ENCODE measurements at regions not wholly inside any gene's neighbourhood (a gene's known extent, or its start where the extent isn't known, plus 50 kb on each side); places are given as distances from the start of the nearest gene placed in this dataset.
A peak's percentile ranks its signal among the peaks of the same experiment; 100 is the strongest.

DNA sequence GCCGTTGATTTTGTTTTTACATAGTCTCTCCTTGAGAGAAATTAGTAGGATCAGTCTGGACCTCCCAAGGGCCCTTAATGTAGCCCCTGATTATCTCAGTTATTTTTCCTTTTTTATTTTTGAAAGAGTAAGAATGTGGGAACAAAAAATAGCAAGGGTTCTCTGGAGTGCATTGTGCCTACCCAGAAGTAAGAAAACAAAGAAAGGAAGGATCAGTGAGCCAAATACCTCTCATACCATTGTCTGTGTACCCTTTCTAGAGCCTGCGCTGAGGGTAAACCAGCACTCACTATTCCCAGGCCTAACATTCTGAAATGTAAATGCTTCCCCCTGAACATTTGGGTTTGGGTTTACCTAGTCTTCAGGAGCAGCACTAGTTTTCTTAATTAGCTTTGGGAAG is 213.0 kb upstream of the TARS1 start:
- no peaks in the 10 kb centered on the region for H3K36me3 Mint-ChIP-seq (ENCODE audit: low read depth)
- intact Hi-C loops (cut with micrococcal nuclease), result no loop called here
- H3K9me3 Mint-ChIP-seq, result no peaks in the 10 kb centered on the region
- no peaks in the 10 kb centered on the region for H3K4me1 Mint-ChIP-seq (ENCODE audit: low read depth)
- no peaks in the 10 kb centered on the region for H3K27me3 Mint-ChIP-seq (ENCODE audit: insufficient read depth)
- H3K4me3 Mint-ChIP-seq, result no peak overlapping the region
- no peak overlapping the region for H3K27ac Mint-ChIP-seq
- no peak for DNase-seq (ENCODE audit: low spot score)

GRCh38 chr5:33228149-33228548 is 212.6 kb upstream of the TARS1 start:
- intact Hi-C loops (cut with micrococcal nuclease), result no loop called here
- H3K9me3 Mint-ChIP-seq, result no peaks in the 10 kb centered on the region
- DNase-seq (ENCODE audit: low spot score), result no peak
- H3K4me1 Mint-ChIP-seq (ENCODE audit: low read depth), result no peaks in the 10 kb centered on the region
- H3K4me3 Mint-ChIP-seq, result no peak overlapping the region
- H3K27me3 Mint-ChIP-seq (ENCODE audit: insufficient read depth), result no peaks in the 10 kb centered on the region
- no peak overlapping the region for H3K27ac Mint-ChIP-seq
- no peaks in the 10 kb centered on the region for H3K36me3 Mint-ChIP-seq (ENCODE audit: low read depth)

- H3K9me3 Mint-ChIP-seq, result no peaks in the 10 kb centered on the region
- no peaks in the 10 kb centered on the region for H3K4me1 Mint-ChIP-seq (ENCODE audit: low read depth)
- no peak overlapping the region for H3K4me3 Mint-ChIP-seq
- no peaks in the 10 kb centered on the region for H3K27me3 Mint-ChIP-seq (ENCODE audit: insufficient read depth)
- intact Hi-C loops (cut with micrococcal nuclease), result no loop called here
- no peaks in the 10 kb centered on the region for H3K36me3 Mint-ChIP-seq (ENCODE audit: low read depth)
- DNase-seq (ENCODE audit: low spot score), result no peak
- H3K27ac Mint-ChIP-seq, result no peak overlapping the region
Observed at GRCh38 chr5:33229216-33229615, 211.5 kb upstream of the TARS1 start.

GRCh38 chr5:33230467-33231078 is 210.2 kb upstream of the TARS1 start:
- Mint-ChIP-seq H3K27ac (no peak overlapping the region), H3K36me3 (ENCODE audit: low read depth) (no peaks in the 10 kb centered on the region), H3K9me3 (no peaks in the 10 kb centered on the region), H3K4me3 (no peak overlapping the region), H3K4me1 (ENCODE audit: low read depth) (peaks cover 7% of the 10 kb centered on the region), H3K27me3 (ENCODE audit: insufficient read depth) (no peaks in the 10 kb centered on the region)
- intact Hi-C loops (cut with micrococcal nuclease), result no loop called here
- DNase-seq (ENCODE audit: low spot score), result no peak

DNA sequence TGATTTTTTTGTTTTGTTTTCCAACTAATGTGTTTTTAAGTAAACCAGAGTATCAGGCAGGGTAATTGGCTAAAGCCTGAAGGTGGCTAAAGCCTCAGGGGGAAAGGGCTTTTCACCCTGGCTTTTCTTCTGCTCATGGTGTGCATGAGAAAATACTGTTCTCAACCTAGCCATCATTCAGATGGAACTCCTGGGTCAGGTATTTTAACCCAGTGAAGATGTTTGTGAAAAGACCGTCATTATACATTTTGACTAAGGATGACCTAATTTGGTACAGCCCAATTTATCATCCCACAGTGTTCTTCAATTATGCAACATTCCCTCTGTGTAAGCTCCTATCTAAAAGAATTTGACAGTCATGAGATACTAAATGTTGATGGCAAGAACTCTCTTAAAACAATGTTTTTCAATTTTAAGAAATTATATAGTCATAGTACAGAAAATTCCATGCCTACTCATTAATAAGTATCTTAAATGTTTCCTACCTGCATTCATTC is 209.5 kb upstream of the TARS1 start:
- peaks cover 14% of the 10 kb centered on the region for H3K4me1 Mint-ChIP-seq (ENCODE audit: low read depth)
- DNase-seq (ENCODE audit: low spot score), result no peak
- no peaks in the 10 kb centered on the region for H3K27me3 Mint-ChIP-seq (ENCODE audit: insufficient read depth)
- no peaks in the 10 kb centered on the region for H3K36me3 Mint-ChIP-seq (ENCODE audit: low read depth)
- H3K4me3 Mint-ChIP-seq, result no peak overlapping the region
- no peak overlapping the region for H3K27ac Mint-ChIP-seq
- no peaks in the 10 kb centered on the region for H3K9me3 Mint-ChIP-seq
- intact Hi-C loops (cut with micrococcal nuclease), result no loop called here

DNA sequence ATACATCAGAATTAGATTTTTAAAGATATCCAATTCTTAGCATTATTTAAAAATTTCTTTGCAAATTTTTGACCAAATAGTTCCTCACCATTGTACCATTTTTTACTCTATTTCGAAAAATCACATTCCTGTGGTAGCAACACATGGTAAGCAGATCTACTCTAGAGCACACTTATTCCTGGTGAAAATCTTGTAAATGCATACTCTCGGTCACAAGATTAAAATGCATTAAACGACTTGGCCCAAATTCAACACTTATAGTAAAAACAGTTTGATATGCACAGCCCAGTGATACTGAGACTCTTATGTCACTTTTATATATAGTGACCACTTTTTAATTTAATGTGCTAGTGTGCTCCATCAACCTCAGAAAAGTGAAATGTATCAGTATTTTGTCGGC is 208.8 kb upstream of the TARS1 start:
- H3K27me3 Mint-ChIP-seq (ENCODE audit: insufficient read depth), result no peaks in the 10 kb centered on the region
- no peak for DNase-seq (ENCODE audit: low spot score)
- H3K4me1 Mint-ChIP-seq (ENCODE audit: low read depth), result peaks cover 21% of the 10 kb centered on the region
- no peak overlapping the region for H3K27ac Mint-ChIP-seq
- intact Hi-C loops (cut with micrococcal nuclease), result no loop called here
- no peak overlapping the region for H3K4me3 Mint-ChIP-seq
- H3K9me3 Mint-ChIP-seq, result no peaks in the 10 kb centered on the region
- no peaks in the 10 kb centered on the region for H3K36me3 Mint-ChIP-seq (ENCODE audit: low read depth)

DNA sequence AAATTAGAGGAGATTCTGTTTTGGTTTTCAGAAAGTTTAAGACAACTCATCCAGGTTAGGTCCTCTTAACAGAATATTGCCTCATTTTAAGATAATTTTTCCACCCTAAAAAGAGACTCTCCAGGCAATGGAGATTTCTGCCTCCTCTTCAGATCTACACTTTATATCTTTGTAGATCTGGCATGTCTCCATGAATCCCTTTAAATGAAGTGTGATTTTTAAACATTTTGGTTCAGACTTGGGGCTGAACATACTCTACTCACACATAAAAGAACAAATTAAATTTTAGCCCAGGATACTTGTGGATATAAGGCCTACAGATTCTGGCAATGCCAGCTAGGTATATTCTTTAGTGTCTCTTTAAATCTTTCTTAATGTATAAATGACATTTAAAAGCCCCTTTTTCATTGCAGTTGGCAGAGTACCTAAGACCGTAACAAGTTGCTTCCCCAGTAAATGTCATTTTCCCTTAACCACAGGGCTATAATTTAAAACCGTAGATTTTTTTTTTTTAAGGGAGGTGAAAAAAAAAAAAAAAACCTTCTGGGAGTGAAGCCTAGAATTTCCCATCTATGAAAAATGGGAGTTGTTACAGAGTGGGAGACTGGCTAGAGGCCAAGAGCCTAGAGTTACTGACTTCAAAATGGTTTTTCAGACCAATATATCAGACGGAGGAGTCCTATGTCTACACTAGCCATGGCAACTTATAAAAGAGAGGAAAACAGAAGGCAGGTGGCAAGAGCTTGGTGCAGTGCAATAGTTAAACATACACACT is 207.8 kb upstream of the TARS1 start:
- DNase-seq (ENCODE audit: low spot score), result no peak
- no peak overlapping the region for H3K4me3 Mint-ChIP-seq
- H3K36me3 Mint-ChIP-seq (ENCODE audit: low read depth), result no peaks in the 10 kb centered on the region
- H3K27me3 Mint-ChIP-seq (ENCODE audit: insufficient read depth), result no peaks in the 10 kb centered on the region
- no peak overlapping the region for H3K27ac Mint-ChIP-seq
- H3K4me1 Mint-ChIP-seq (ENCODE audit: low read depth), result peaks cover 28% of the 10 kb centered on the region
- H3K9me3 Mint-ChIP-seq, result no peaks in the 10 kb centered on the region
- intact Hi-C loops (cut with micrococcal nuclease), result no loop called here

DNA sequence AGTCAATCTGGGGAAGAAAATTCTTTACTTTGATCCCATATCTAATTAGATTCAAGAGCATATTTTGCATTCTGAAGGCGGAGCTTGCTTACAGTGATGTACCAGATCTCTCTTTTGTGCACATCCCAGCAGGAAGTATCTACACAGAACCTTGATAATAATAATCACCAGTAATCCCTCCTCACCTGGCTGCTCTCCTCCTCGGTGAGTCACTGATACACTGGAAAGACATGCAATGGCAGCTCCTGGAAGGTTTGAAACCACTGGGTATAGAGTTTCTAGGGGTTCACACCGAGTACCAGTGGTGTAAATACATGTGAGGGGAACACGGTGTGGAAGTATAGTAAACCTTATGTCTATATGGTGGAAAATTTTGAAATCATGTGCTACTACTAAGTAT is 205.5 kb upstream of the TARS1 start:
- Mint-ChIP-seq H3K4me3 (no peak overlapping the region), H3K36me3 (ENCODE audit: low read depth) (no peaks in the 10 kb centered on the region), H3K27ac (no peak overlapping the region), H3K9me3 (no peaks in the 10 kb centered on the region), H3K4me1 (ENCODE audit: low read depth) (peaks cover 28% of the 10 kb centered on the region), H3K27me3 (ENCODE audit: insufficient read depth) (no peaks in the 10 kb centered on the region)
- intact Hi-C loops (cut with micrococcal nuclease), result loop anchor here (5.0 kb wide), 1 partner anchor 67 kb away; no protein-coding TSS in a partner anchor
- no peak for DNase-seq (ENCODE audit: low spot score)

- intact Hi-C loops (cut with micrococcal nuclease), result loop anchor here (5.0 kb wide), 1 partner anchor 66 kb away; no protein-coding TSS in a partner anchor
- Mint-ChIP-seq H3K9me3 (no peaks in the 10 kb centered on the region), H3K27ac (peak overlapping the region; percentile 30), H3K4me3 (no peak overlapping the region), H3K4me1 (ENCODE audit: low read depth) (peaks cover 28% of the 10 kb centered on the region), H3K36me3 (ENCODE audit: low read depth) (no peaks in the 10 kb centered on the region), H3K27me3 (ENCODE audit: insufficient read depth) (no peaks in the 10 kb centered on the region)
- DNase-seq (ENCODE audit: low spot score), result no peak
Observed at GRCh38 chr5:33235824-33236223, 204.9 kb upstream of the TARS1 start.

DNA sequence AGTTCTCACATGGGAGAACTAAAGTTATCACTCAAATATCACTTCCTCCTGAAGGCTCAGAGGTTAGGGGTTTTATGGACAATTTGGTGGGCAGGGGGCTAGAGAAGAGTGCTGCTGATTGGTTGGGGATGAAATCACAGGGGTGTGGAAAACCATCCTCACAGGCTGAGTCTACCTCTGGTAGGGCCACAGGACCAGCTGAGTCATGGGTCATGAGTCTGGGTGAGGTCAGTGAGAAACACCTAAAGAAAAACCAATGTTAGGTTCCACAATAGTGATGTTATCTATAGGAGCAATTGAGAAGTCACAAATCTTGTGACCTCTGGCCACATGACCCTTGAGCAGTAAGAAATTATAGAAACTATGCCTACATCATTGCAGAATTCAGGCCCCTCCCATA is 203.3 kb upstream of the TARS1 start:
- intact Hi-C loops (cut with micrococcal nuclease), result loop anchor here (5.0 kb wide), 1 partner anchor 65 kb away; no protein-coding TSS in a partner anchor

GRCh38 chr5:33238826-33239695 is 201.7 kb upstream of the TARS1 start:
- no peak overlapping the region for H3K4me3 Mint-ChIP-seq
- peaks cover 42% of the 10 kb centered on the region for H3K4me1 Mint-ChIP-seq (ENCODE audit: low read depth)
- no peak for DNase-seq (ENCODE audit: low spot score)
- H3K9me3 Mint-ChIP-seq, result no peaks in the 10 kb centered on the region
- H3K27ac Mint-ChIP-seq, result no peak overlapping the region
- H3K36me3 Mint-ChIP-seq (ENCODE audit: low read depth), result no peaks in the 10 kb centered on the region
- H3K27me3 Mint-ChIP-seq (ENCODE audit: insufficient read depth), result no peaks in the 10 kb centered on the region
- intact Hi-C loops (cut with micrococcal nuclease), result loop anchor here (5.0 kb wide), 1 partner anchor 63 kb away; no protein-coding TSS in a partner anchor

More for the DNA sequence above, 203.3 kb upstream of the TARS1 start:
- no peak overlapping the region for H3K27ac Mint-ChIP-seq
- DNase-seq (ENCODE audit: low spot score), result no peak
- no peaks in the 10 kb centered on the region for H3K27me3 Mint-ChIP-seq (ENCODE audit: insufficient read depth)
- no peaks in the 10 kb centered on the region for H3K36me3 Mint-ChIP-seq (ENCODE audit: low read depth)
- H3K4me3 Mint-ChIP-seq, result no peak overlapping the region
- no peaks in the 10 kb centered on the region for H3K9me3 Mint-ChIP-seq
- peaks cover 42% of the 10 kb centered on the region for H3K4me1 Mint-ChIP-seq (ENCODE audit: low read depth)

- DNase-seq (ENCODE audit: low spot score), result no peak
- H3K27ac Mint-ChIP-seq, result no peak overlapping the region
- H3K4me1 Mint-ChIP-seq (ENCODE audit: low read depth), result peaks cover 35% of the 10 kb centered on the region
- H3K36me3 Mint-ChIP-seq (ENCODE audit: low read depth), result no peaks in the 10 kb centered on the region
- intact Hi-C loops (cut with micrococcal nuclease), result no loop called here
- H3K27me3 Mint-ChIP-seq (ENCODE audit: insufficient read depth), result no peaks in the 10 kb centered on the region
- H3K4me3 Mint-ChIP-seq, result no peak overlapping the region
- H3K9me3 Mint-ChIP-seq, result no peaks in the 10 kb centered on the region
Observed at GRCh38 chr5:33240558-33240957, 200.2 kb upstream of the TARS1 start.

- intact Hi-C loops (cut with micrococcal nuclease), result no loop called here
- Mint-ChIP-seq H3K4me3 (no peak overlapping the region), H3K27me3 (ENCODE audit: insufficient read depth) (no peaks in the 10 kb centered on the region), H3K27ac (no peak overlapping the region), H3K36me3 (ENCODE audit: low read depth) (no peaks in the 10 kb centered on the region), H3K4me1 (ENCODE audit: low read depth) (peaks cover 23% of the 10 kb centered on the region), H3K9me3 (no peaks in the 10 kb centered on the region)
- DNase-seq (ENCODE audit: low spot score), result no peak
Observed at GRCh38 chr5:33241802-33242201, 199.0 kb upstream of the TARS1 start.

Measured in activated T-helper 1 cell treated with anti-CD3 and anti-CD28 coated beads, Interleukin-12 subunit alpha, Interleukin-12 subunit beta, Interleukin-2, Interleukin-4 antibody, amounts not matched to agents 30 ng/mL and 10 ng/mL and 1 ng/mL, durations not matched to agents 14 hours and 24 hours and 36 hours (primary cell).